SK-N-SH (cell line): ENCODE measurements at regions not wholly inside any gene's neighbourhood (a gene's known extent, or its start where the extent isn't known, plus 50 kb on each side); places are given as distances from the start of the nearest gene placed in this dataset.

Experiments
- CTCF ChIP-seq: fragments of 200-600 bp; sonication (generic); IDR thresholded peaks from 2 replicates; pipeline ENCODE4 v1.6.1; 2017; ENCODE audit warnings: antibody characterized with exemption, mild to moderate bottlenecking, moderate library complexity
- ELF1 ChIP-seq: IDR thresholded peaks from 2 replicates; pipeline ENCODE4 v1.4.0; 2012
- EP300 ChIP-seq, 2 experiments: IDR thresholded peaks; 2 replicates each; pipeline versions ENCODE4 v1.4.0 to v1.6.1; 2012; ENCODE audit warnings: borderline replicate concordance in 1 of 2, low read depth in 1 of 2, low read length in 1 of 2
- TAF1 ChIP-seq: IDR thresholded peaks from 2 replicates; pipeline ENCODE4 v1.6.1; 2012; ENCODE audit warnings: low read depth, mild to moderate bottlenecking, low read length, moderate library complexity, borderline replicate concordance
- TCF12 ChIP-seq: IDR thresholded peaks from 2 replicates; pipeline ENCODE4 v1.4.0; 2012

DNA sequence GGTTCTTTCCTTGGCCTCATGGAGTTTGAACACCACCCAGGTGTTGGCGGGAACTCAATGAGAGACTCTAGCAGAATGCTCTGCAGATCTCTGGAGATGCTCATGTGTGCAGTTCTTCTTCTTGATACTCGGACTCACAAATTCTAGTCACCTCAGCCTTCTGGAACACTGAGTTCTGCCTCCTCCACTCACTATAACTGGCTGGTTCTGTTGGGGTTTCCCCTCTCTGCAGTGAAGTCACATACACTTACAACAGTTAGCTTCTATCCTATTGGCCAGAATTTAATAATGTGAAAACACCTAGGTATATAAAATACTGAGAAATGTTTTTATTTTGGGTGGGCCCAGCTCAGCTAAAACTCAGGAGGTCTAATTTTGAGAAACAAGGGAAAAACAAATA lies 109.6 kb upstream of the HIVEP1 start:
- TF ChIP-seq TCF12, result no peak
- TF ChIP-seq TAF1, result no peak
- no peak for TF ChIP-seq CTCF
- no peak for TF ChIP-seq EP300 (IDR thresholded peaks at IDR 0.05; ENCODE audit: borderline replicate concordance in 1 of 2, low read depth in 1 of 2, low read length in 1 of 2)
- TF ChIP-seq ELF1, result no peak
